Liver (tissue), 8 donors: ENCODE measurements at regions not wholly inside any gene's neighbourhood (a gene's known extent, or its start where the extent isn't known, plus 50 kb on each side); places are given as distances from the start of the nearest gene placed in this dataset.

Experiments
- DNase-seq: peaks from one replicate; pipeline ENCODE4 v3.0.0-alpha.2; 2017; ENCODE audit warnings: low spot score
- H3K27ac ChIP-seq, 2 donors: one replicate each; pipeline ENCODE4 v1.7.0; 2013; ENCODE audit warnings: inconsistent platforms in 2 of 2, low read length in 2 of 2, control low read depth in 1 of 2, low read depth in 1 of 2, mild to moderate bottlenecking in 1 of 2
- H3K27me3 ChIP-seq, 4 donors: one replicate each; pipeline versions ENCODE4 v1.6.1 to v1.7.0; 2013; ENCODE audit warnings: low read length in 3 of 4, inconsistent platforms in 1 of 4, mild to moderate bottlenecking in 1 of 4, moderate library complexity in 1 of 4; ENCODE audit not compliant: control insufficient read depth in 4 of 4, insufficient read depth in 4 of 4
- H3K36me3 ChIP-seq, 4 donors: one replicate each; pipeline versions ENCODE4 v1.6.1 to v1.7.0; 2013; ENCODE audit warnings: low read length in 3 of 4, mild to moderate bottlenecking in 3 of 4, low read depth in 1 of 4, moderate library complexity in 1 of 4; ENCODE audit not compliant: control insufficient read depth in 4 of 4, insufficient read depth in 3 of 4
- H3K4me1 ChIP-seq, 4 donors: one replicate each; pipeline versions ENCODE4 v1.6.1 to v1.7.0; 2013; ENCODE audit warnings: low read length in 3 of 4, mild to moderate bottlenecking in 3 of 4, moderate library complexity in 1 of 4; ENCODE audit not compliant: control insufficient read depth in 4 of 4, insufficient read depth in 4 of 4
- H3K4me3 ChIP-seq, 3 donors: one replicate each; pipeline versions ENCODE4 v1.6.1 to v1.7.0; 2013; ENCODE audit warnings: low read length in 3 of 3, control low read depth in 1 of 3, low read depth in 1 of 3, mild to moderate bottlenecking in 1 of 3
- H3K9ac ChIP-seq, 2 donors: one replicate each; pipeline ENCODE4 v1.7.0; 2013; ENCODE audit warnings: low read length in 2 of 2, mild to moderate bottlenecking in 2 of 2, moderate library complexity in 2 of 2, control low read depth in 1 of 2, low read depth in 1 of 2
- H3K9me3 ChIP-seq, 4 donors: one replicate each; pipeline versions ENCODE4 v1.6.1 to v1.7.0; 2013; ENCODE audit warnings: low read length in 3 of 4; ENCODE audit not compliant: control insufficient read depth in 4 of 4
- EGR1 ChIP-seq, 2 donors: IDR thresholded peaks; 2 replicates each; pipeline ENCODE4 v1.6.1; 2016 to 2018; ENCODE audit warnings: antibody characterized with exemption in 2 of 2, low read depth in 2 of 2
- FOXA1 ChIP-seq: IDR thresholded peaks from 2 replicates; pipeline ENCODE4 v1.6.1; 2016; ENCODE audit warnings: antibody characterized with exemption
- FOXA2 ChIP-seq: IDR thresholded peaks from 2 replicates; pipeline ENCODE4 v1.6.1; 2016; ENCODE audit warnings: antibody characterized with exemption
- GABPA ChIP-seq, 2 donors: IDR thresholded peaks in 1 of 2; conservative IDR thresholded peaks in 1 of 2; 2 replicates each; pipeline ENCODE4 v1.6.1; 2016; ENCODE audit warnings: antibody characterized with exemption in 2 of 2, mild to moderate bottlenecking in 1 of 2, moderate library complexity in 1 of 2
- HNF4A ChIP-seq, 2 donors: conservative IDR thresholded peaks; 2 replicates each; pipeline ENCODE4 v1.6.1; 2016; ENCODE audit warnings: antibody characterized with exemption in 2 of 2, mild to moderate bottlenecking in 2 of 2
- HNF4G ChIP-seq: IDR thresholded peaks from 2 replicates; pipeline ENCODE4 v1.6.1; 2016; ENCODE audit warnings: antibody characterized with exemption
- JUND ChIP-seq, 2 donors: IDR thresholded peaks; 2 replicates each; pipeline ENCODE4 v1.6.1; 2016; ENCODE audit warnings: antibody characterized with exemption in 2 of 2
- MAX ChIP-seq: IDR thresholded peaks from 2 replicates; pipeline ENCODE4 v1.6.1; 2016; ENCODE audit warnings: antibody characterized with exemption
- NR2F2 ChIP-seq: IDR thresholded peaks from 2 replicates; pipeline ENCODE4 v1.6.1; 2016; ENCODE audit warnings: antibody characterized with exemption
- RAD21 ChIP-seq, 2 donors: IDR thresholded peaks; 2 replicates each; pipeline ENCODE4 v1.6.1; 2016; ENCODE audit warnings: antibody characterized with exemption in 2 of 2, mild to moderate bottlenecking in 2 of 2
- RXRA ChIP-seq, 2 donors: IDR thresholded peaks; 2 replicates each; pipeline ENCODE4 v1.6.1; 2017 to 2018; ENCODE audit warnings: antibody characterized with exemption in 2 of 2, mild to moderate bottlenecking in 1 of 2
- SP1 ChIP-seq: IDR thresholded peaks from 2 replicates; pipeline ENCODE4 v1.6.1; 2018; ENCODE audit warnings: antibody characterized with exemption, mild to moderate bottlenecking
- TAF1 ChIP-seq: conservative IDR thresholded peaks from 2 replicates; pipeline ENCODE4 v1.6.1; 2016; ENCODE audit warnings: antibody characterized with exemption, mild to moderate bottlenecking
- YY1 ChIP-seq: IDR thresholded peaks from 2 replicates; pipeline ENCODE4 v1.6.1; 2016; ENCODE audit warnings: antibody characterized with exemption, mild to moderate bottlenecking
- ZBTB33 ChIP-seq: IDR thresholded peaks from 2 replicates; pipeline ENCODE4 v1.6.1; 2016; ENCODE audit warnings: antibody characterized with exemption
- WGBS: extraction: QIAGEN DNeasy Blood & Tissue Kit; methylation state at CpG from one replicate; pipeline ENCODE4 v1.1.7; 2013; 5-methylcytosine and 5-hydroxymethylcytosine counted together
- TF ChIP-seq, protein P1 (sequence below): IDR thresholded peaks from 2 replicates; pipeline ENCODE4 v1.6.1; 2016; ENCODE audit warnings: antibody characterized with exemption, mild to moderate bottlenecking
- TF ChIP-seq, protein P2 (sequence below): fragments of 150-350 bp; IDR thresholded peaks from 2 replicates; pipeline ENCODE4 v1.5.1; 2017; ENCODE audit warnings: improper control_type of control experiment, low read depth, low read length; ENCODE audit not compliant: missing input control
- TF ChIP-seq, protein P3 (sequence below): IDR thresholded peaks from 2 replicates; pipeline ENCODE4 v1.6.1; 2016; ENCODE audit warnings: antibody characterized with exemption
- donor health status: healthy.
- donor health status: healthy.
- donor health status: healthy.
- donor health status: healthy.
- donor health status: healthy.

DNA sequence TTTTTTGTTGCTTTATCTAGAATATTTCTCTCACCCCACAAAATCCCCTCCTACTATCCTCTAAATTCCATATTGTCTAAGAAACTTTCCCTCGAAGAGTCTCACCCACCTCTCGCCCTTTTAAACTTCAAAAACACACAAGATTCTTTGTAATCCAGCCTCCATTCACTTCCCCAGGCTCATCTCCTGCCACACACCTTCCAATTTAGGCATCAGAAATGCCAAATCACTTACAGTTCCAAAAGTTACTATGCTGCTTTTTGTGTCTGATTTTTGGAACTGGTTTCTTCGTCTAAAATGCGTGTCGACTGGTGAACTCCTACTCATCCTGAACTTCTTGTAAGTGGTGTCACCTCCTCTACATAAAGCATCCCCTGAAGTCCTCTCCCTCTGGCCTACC, 482.4 kb upstream of the CAMK1G start:
- WGBS, result 91% methylated on average over 5 of the region's 5 CpGs
- DNase-seq, result no peak
- no peaks in the 10 kb centered on the region for H3K36me3 ChIP-seq
- no peaks in the 10 kb centered on the region for H3K27me3 ChIP-seq
- H3K27ac ChIP-seq, result no peak overlapping the region
- no peak overlapping the region for H3K4me3 ChIP-seq
- TF ChIP-seq RXRA (IDR thresholded peaks at IDR 0.05) (no peak), GABPA (IDR thresholded peaks at IDR 0.05 in 1 of 2, conservative IDR thresholded peaks at IDR 0.05 in 1 of 2) (no peak), SP1 (no peak), FOXA2 (no peak), EGR1 (IDR thresholded peaks at IDR 0.05; ENCODE audit: low read depth in 2 of 2) (no peak), MAX (no peak), NR2F2 (no peak), JUND (IDR thresholded peaks at IDR 0.05) (no peak), HNF4A (conservative IDR thresholded peaks at IDR 0.05) (no peak), ZBTB33 (no peak), YY1 (no peak), HNF4G (no peak), RAD21 (IDR thresholded peaks at IDR 0.05) (no peak), TAF1 (no peak), FOXA1 (no peak)
- TF ChIP-seq, protein P1, sequence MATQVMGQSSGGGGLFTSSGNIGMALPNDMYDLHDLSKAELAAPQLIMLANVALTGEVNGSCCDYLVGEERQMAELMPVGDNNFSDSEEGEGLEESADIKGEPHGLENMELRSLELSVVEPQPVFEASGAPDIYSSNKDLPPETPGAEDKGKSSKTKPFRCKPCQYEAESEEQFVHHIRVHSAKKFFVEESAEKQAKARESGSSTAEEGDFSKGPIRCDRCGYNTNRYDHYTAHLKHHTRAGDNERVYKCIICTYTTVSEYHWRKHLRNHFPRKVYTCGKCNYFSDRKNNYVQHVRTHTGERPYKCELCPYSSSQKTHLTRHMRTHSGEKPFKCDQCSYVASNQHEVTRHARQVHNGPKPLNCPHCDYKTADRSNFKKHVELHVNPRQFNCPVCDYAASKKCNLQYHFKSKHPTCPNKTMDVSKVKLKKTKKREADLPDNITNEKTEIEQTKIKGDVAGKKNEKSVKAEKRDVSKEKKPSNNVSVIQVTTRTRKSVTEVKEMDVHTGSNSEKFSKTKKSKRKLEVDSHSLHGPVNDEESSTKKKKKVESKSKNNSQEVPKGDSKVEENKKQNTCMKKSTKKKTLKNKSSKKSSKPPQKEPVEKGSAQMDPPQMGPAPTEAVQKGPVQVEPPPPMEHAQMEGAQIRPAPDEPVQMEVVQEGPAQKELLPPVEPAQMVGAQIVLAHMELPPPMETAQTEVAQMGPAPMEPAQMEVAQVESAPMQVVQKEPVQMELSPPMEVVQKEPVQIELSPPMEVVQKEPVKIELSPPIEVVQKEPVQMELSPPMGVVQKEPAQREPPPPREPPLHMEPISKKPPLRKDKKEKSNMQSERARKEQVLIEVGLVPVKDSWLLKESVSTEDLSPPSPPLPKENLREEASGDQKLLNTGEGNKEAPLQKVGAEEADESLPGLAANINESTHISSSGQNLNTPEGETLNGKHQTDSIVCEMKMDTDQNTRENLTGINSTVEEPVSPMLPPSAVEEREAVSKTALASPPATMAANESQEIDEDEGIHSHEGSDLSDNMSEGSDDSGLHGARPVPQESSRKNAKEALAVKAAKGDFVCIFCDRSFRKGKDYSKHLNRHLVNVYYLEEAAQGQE, result no peak
- TF ChIP-seq, protein P2, sequence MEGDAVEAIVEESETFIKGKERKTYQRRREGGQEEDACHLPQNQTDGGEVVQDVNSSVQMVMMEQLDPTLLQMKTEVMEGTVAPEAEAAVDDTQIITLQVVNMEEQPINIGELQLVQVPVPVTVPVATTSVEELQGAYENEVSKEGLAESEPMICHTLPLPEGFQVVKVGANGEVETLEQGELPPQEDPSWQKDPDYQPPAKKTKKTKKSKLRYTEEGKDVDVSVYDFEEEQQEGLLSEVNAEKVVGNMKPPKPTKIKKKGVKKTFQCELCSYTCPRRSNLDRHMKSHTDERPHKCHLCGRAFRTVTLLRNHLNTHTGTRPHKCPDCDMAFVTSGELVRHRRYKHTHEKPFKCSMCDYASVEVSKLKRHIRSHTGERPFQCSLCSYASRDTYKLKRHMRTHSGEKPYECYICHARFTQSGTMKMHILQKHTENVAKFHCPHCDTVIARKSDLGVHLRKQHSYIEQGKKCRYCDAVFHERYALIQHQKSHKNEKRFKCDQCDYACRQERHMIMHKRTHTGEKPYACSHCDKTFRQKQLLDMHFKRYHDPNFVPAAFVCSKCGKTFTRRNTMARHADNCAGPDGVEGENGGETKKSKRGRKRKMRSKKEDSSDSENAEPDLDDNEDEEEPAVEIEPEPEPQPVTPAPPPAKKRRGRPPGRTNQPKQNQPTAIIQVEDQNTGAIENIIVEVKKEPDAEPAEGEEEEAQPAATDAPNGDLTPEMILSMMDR, result no peak
- TF ChIP-seq, protein P3, sequence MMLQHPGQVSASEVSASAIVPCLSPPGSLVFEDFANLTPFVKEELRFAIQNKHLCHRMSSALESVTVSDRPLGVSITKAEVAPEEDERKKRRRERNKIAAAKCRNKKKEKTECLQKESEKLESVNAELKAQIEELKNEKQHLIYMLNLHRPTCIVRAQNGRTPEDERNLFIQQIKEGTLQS, result no peak
- peaks cover 4 to 11% (median 8%) of the 10 kb centered on the region in 4 donors for H3K4me1 ChIP-seq
- no peak overlapping the region for H3K9ac ChIP-seq
- H3K9me3 ChIP-seq, result no peaks in the 10 kb centered on the region
